HG03469 (cell line): ENCODE measurements at regions not wholly inside any gene's neighbourhood (a gene's known extent, or its start where the extent isn't known, plus 50 kb on each side); places are given as distances from the start of the nearest gene placed in this dataset.
"Not testable (repeated sequence)": the region's sequence is repeated elsewhere in the genome, so short reads cannot be mapped to it uniquely, and the experiment has no call there.

Experiments
- ATAC-seq: cut with Tn5 transposase; IDR thresholded peaks from one replicate; pipeline ENCODE4 v1.9.1; 2021; ENCODE audit warnings: mild to moderate bottlenecking, moderate library complexity, moderate number of reproducible peaks; ENCODE audit not compliant: unreplicated experiment

DNA sequence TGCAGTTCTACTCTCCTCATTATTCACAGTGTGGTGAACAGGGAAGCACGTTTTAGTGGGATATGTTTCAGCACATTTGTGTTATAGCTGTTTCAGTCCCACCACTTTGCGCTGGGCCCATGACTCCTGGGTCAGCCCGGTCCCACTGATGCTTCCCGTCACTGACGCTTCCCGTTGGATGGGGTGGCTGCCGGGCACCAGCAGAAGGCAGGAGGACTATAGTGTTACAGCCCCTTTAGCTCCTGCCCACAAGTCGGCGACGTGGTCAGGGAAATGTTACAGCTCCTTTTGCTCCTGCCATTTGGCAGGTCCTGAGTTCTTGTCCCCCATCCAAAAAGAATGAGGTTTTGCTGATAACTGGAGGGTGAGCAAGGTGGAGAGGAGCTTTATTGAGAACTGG lies 732.2 kb downstream of the NR4A2 start:
- ATAC-seq = no peak

DNA sequence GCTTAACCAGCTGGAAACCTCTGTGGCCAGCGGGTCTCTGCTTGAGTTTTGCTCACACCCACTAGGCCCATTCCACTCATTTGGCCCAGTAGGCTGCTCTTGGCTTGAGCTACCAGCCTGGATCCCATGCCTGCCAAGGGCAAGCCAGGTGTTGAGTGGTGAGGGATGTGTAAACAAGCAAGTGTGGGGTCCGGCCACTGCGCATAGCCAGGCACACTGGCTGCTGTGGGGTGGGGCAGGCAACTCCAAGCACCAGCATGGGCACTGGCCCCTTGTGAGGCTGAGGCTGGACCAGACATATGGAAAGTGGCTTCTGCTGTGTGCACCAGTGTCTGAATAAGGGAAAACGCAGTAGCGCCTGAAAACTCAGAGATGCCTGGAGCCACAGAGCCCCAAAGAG lies 732.7 kb downstream of the NR4A2 start:
- ATAC-seq = no peak

DNA sequence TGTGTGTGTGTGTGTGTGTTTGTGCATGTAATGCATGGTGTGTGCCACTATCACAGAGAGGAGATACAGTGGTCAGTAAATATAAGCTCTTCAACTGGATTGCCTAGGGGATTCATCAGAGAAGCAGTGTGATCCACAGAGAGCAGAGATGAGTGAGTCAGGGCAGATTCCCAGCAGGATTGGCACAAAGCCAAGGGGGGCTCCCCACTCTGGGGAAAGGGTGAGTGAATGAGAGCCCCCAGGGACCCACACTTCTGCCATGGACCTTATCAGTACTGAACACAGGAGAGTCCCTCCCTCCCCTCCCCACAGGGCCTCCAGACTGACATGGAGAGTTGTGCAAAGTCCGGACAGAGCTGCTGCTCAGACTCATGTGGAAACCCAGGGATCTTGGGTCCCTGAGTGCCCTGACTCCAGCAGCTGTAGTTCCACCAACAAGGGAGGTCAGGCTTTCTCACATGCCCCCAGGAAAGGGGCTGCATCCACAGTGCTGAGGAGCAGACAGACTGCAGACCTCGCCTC lies 748.8 kb downstream of the NR4A2 start:
- ATAC-seq = no peak

DNA sequence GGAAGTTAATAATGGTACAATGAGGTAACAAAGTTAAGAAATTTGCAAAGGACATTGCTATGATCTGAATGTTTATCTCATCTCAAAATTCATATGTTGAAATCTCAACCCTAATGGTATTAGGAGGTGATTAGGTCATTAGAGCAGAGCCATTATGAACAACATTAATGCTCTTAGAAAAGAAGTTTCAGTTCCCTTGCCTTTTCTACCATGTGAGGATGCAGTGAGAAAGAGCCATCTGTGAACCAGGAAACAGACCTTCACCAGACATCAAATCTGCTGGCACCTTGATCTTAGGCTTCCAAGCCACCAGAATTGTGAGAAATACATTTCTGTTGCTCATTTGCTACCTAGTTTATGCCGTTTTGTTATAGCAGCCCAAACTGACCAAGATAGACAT lies 757.6 kb downstream of the NR4A2 start:
- ATAC-seq = no peak

DNA sequence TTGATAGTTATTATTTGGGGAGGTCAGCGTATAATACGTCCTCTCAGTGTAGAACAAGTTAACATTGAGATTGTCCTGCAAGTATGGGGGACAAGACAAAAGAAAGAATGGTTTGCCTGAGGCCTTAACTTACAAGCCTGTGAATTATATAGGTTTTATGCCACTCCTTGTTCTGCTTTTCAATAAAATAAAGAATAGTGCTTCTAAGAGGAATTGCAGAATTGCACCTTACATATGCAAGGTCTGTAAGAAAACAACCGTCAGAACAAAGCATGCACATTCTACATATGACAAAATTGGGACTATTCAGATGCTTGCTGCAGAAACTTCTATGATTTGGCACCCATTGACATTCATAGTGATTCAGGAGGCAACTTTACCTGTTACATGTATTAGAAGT lies 785.0 kb downstream of the NR4A2 start:
- ATAC-seq = no peak

DNA sequence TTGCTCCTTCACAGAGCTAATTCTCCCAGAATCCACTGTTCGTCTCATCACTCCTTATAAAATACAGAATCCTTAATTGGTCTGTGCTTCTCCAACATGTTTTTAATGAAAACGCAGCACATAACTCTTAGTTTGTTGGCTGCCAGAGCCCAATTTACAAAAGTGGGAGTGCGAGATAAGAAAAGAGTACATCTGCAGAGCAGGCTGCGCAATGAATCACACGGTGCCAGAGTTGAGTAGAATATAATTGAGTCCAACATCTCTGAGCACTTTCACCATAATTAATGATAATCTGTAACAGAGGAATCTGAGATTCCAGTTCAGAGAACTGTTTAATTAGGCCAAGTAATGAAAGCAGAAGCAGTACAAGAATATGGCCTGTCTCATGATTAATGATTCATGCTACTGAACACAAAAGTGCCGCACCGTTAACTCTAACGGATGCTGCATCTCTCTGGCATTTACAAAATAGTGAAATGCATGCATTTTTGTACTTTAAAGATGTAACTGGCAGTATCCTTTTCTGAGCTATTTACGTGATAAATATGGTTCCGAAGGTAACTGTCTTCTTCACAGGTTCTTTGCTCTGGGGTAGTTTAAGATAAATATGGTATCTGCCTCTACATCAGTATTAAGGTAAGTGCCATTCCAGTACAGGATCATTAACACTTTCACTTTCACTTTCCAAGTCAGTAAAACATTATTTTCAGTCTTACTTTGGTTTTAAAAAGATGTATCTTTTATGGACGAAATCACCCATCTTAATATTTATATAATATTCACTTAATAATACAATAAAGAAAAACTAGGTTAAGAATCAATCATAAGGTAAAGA lies 785.6 kb downstream of the NR4A2 start:
- no peak for ATAC-seq

DNA sequence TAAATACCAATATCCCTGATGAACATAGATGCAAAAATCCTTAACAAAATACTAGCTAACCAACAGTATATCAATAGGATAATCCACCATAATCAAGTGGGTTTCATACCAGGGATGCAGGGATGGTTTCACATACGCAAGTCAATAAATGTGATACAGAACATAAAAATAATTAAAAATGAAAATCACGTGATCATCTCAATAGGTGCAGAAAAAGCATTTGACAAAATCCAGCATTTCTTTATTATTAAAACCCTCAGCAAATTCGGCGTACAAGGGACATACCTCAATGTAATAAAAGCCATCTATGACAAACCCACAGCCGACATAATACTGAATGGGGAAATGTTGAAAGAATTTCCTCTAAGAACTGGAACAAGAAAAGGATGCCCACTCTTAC lies 793.5 kb downstream of the NR4A2 start:
- not testable (repeated sequence) for ATAC-seq

DNA sequence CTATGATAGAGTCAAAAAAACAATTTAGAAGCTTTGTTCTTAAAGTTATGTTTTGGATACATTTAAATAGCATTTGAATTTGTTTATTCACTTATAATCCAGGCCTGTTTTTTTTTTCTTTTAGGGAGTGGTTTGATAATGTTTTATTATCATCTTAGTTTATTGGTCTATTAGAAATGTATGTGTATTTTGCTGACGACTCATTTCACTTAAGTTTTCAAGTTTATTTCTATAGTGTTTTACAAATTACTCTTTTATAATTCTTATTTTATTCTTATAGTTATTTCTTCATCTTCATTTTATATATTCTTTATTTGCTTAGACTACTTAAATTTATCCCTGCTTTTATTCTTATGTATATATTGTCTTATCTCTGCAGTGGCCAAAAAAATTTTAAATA lies 804.5 kb downstream of the NR4A2 start:
- no peak for ATAC-seq

DNA sequence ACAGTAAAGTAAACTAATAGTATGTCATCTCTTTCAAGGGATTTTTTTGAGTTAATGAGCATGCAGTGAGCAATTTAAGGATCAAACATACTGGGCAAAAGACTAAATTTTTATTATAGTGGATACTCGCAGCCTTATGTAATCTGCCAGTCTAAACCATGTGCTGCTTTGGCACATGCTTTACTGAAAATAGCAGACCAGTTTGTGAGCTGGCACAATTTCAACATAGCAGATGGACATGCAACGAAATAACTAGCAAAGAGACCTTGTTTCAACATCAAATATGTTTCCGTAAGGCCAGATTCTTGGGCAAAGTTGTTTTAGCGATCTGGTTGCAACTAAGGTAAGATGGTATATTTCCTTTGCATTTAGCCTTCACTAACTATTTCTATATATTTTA lies 807.3 kb downstream of the NR4A2 start:
- no peak for ATAC-seq

DNA sequence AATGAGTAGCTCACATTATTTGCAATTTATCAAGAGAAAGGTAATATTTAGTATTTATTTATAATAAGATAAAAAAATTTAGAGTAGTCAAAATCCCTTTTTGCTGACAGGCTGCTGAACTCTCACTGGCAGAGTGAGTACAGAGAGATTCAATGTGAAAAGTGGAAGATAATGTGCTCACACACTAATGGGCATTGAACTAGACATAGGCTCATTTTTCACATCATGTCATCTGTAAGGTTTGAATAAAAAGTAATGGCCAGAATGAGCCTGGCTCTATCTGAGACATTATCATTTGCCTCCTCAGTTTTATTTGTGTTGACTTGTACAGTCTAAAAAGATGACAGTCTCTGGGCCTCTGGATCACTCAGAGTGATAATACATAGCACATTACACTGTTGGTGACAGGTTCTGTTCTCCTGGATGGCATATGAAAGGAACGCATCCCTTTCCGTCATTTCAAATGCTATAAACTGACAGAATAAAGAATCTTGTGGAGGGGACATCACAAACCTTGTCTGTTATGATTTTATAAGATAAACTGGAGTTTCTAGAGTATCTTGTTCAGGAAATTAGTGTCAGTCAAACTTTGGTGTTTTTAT lies 812.9 kb downstream of the NR4A2 start:
- no peak for ATAC-seq

DNA sequence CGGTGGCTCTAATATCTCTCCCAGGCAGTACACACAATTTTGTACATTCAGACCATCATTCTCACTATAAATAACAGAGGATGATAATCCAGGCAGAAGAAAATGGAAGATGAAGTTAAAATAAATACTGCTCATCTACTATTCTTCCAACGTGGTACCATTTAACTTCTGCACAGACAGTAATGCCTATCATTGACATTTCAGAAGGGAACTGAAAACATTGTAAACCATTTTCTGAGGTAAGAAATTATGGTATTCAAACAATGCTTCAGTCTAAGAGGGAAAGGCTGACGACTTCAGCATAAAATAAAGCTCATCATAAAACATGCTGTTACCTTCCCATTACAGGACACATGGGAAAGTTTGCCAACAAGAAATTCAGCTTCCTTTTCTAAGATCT lies 814.4 kb downstream of the NR4A2 start:
- no peak for ATAC-seq

DNA sequence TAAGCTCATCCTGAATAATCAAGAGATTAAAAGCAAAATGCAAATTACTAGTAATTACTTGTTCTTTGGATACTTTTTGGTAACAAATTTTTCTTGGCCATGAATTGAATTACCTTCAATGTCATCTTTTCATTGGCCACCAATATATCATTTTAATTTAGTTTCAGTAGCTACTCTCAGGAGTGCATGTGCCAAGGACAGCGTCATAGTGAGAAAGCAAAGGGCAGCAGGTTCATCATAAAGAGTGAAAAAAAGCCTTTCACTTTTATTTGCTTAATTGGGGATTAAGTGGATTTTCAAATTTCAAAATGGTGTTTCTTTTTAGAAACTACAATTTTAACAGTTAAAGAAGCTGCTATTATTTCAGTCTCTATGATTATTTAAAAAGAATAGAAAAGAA lies 815.2 kb downstream of the NR4A2 start:
- ATAC-seq = no peak

DNA sequence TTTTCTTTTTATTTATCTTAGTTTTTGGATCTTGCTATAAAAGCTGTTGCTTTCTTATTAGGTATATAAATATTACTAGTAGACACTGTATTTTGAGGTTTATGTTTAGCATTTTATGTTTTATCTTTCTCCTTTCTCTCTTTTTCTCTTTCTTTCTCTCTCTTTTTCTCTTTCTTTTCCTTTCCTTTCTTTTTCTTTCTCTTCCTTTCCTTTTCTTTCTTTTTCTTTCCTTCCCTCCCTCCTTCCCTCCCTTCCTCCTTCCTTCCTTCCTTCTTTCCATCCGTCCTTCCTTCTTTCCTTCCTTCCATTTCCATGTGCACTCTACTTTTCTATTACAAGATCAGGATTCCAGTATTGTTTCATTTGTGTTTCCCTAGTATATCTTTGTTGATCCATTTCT lies 814.8 kb downstream of the KCNJ3 start:
- no peak for ATAC-seq

DNA sequence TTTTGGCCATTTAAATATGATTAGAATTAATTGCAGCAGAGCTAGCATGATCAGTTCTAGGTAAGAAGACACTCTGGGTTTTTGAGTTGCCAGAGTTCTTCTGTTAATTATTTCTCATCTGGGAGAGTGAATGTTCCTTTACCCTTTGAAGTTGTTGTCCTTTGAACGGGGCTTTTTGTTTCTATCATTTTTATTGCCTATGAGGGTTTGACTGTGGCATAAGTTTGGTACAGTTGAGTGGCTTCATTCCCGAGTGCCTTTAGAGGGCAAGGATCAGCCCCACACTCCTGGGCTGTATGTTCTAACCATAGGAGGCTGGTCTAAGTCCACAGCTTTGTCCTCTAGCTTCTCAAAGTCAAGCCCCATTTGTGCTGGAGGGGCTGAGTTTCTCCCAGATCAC lies 804.3 kb downstream of the KCNJ3 start:
- ATAC-seq = no peak

DNA sequence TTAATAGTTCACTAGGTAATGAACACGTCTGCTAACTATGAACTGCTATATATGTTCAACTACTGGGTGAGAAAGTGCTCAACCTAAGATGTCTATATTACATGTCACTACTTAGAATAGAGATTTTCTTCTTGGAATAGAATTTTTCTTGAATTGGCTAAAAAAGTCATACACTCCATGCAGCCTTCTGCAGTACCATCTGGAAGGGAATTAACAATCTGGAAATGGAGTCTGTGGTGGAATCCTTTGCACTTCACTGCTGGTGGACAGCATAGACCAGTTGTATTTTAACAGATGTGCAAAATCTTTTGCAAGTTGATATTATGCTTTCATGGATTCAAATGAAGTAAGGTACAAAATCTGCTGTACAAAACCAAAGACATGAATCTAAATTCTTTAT lies 799.6 kb downstream of the KCNJ3 start:
- no peak for ATAC-seq

DNA sequence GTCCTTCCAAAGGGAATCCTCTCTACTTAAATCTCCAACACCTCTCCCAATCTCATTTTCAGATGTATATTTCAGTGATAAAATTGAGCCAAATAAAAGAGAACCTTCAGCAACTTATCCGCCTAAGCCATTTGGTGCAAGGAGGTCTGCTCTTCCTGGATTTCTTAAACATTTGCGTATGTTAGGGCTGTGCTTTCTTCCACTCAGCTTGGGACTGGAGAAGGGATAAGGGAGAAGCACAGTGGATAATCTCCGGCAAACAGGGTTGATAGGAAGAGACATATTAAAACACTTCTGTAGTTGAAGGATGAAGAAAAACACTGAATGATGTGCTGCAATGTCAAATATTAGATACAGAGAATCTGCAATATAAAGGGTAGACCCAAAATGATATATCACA lies 796.2 kb downstream of the KCNJ3 start:
- ATAC-seq = no peak

DNA sequence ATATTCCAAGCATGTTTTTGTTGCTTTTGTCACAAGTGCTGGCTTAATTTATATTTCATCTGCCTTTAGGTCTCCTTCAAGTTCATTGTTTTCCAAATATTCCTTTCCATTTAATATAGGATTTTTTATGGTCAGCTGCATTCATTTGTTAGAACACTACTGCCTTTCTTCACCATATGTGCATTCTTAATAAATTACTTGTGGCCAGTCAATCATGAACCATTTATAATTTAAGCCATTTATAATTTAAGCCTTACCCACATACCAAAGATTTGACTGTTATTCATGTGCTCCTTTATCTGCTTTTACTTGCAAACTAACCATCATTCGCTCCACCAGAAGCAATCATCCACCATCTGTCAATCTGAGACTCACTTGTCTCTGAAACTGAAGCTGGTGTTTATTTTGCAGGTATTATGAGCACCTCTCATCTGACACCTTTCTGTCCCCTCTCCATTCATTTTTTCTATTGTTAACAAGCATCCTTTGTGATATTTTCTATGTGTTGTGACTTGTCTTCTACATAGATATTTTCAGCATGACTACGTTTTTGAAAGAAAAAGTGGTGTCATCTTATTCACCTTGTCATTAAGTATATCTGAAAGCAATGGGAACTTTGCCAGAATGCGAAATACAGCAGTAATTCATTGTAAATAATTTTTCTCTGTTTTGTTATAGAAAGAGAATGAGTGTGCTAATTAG lies 786.8 kb downstream of the KCNJ3 start:
- no peak for ATAC-seq

DNA sequence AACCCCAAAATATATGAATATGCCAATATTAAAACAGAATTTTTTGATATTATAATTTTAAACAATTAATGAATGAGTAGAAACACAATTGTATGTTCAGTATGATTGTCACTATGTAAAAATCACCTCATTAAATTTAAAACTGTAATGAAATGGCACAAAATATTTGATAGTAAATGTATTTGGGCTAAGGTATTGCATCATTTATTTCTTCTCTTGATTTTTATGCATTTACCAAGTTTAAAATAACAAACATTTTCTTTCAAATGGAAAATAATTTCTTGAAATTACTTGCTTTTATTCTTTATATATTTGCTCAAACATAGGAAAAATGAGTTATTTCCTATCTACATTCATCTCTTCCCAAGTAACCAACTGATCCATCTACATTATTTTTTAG lies 782.6 kb downstream of the KCNJ3 start:
- ATAC-seq = no peak

DNA sequence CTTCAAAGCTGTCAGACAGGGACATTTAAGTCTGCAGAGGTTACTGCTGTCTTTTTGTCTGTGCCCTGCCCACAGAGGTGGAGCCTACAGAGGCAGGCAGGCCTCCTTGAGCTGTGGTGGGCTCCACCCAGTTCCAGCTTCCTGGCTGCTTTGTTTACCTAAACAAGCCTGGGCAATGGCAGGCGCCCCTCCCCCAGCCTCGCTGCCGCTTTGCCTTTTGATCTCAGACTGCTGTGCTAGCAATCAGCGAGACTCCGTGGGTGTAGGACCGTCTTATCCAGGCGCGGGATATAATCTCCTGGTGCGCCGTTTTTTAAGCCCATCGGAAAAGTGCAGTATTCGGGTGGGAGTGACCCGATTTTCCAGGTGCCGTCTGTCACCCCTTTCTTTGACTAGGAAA lies 773.5 kb downstream of the KCNJ3 start:
- not testable (repeated sequence) for ATAC-seq

DNA sequence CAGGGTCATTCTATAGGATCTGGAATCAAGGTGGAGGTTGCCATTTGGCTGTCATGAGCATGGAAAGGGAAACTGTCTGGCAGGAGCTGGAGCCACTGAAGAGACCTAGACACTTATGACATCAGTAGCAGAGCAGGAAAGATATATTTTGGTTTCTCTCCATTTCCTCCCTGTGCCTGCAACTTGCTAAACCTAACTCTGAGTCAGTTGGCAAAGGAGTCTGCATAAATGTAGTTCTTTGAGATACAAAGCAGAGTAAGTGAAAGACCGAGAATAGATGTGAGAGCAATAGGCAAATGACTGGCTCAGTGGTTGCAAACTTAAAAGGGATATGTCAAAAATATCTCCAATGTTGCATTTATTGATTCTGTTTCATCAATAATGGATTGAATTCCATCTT lies 757.7 kb downstream of the KCNJ3 start:
- ATAC-seq = no peak

DNA sequence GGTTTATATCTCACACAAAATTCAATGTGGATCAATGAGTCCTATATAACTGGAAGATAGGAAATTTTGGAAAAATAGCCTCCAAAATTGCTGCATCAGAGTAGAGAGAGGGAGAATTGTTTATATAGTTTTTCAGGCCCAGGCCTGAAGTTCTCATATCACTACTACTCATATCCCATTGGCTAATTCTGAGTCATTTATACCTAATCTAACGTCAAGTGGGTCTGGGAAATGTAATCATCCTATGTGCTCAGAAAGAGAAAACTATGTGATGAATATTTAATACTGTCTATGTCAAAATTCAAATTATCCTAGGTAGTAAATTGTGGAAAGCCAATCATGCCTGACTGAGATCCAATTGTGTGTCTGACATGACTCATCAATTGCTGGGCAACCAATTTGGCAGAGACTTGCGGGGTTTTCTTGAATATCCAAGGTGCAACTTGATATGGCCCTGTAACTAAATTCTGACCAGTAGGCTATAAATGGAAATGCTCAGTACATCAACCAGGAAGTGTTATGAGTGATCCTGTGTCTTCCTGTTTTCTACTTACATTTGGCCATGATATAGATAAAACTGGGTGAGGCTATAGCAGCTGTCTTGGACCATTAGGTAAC lies 744.4 kb downstream of the KCNJ3 start:
- ATAC-seq = no peak
